A549 (cell line): ENCODE measurements at regions not wholly inside any gene's neighbourhood (a gene's known extent, or its start where the extent isn't known, plus 50 kb on each side); places are given as distances from the start of the nearest gene placed in this dataset.
"Not testable (repeated sequence)": the region's sequence is repeated elsewhere in the genome, so short reads cannot be mapped to it uniquely, and the experiment has no call there.

Experiments
- ATAC-seq, 2 experiments: fragments of 200-7000 bp in 1 of 2; fragments of >200 bp in 1 of 2; cut with Nextera tagmentation in 1 of 2; cut with Tn5 transposase in 1 of 2; 3 replicates each; pipeline versions ENCODE4 v1.8.0 to v1.9.1; 2018 to 2020; ENCODE audit warnings: mild to moderate bottlenecking in 1 of 2, moderate library complexity in 1 of 2
- CTCF ChIA-PET: fragments of 300-600 bp; sonication (Branson Sonifier 250); formaldehyde crosslinking; extraction: SDS; loops from one replicate; lab custom pipeline; 2021; ENCODE audit warnings: antibody characterized with exemption, inconsistent platforms; lab: Yijun Ruan, JAX
- POLR2A ChIA-PET: fragments of 350-600 bp; formaldehyde crosslinking; extraction: SDS; loops from one replicate; lab custom pipeline; 2021; ENCODE audit warnings: antibody characterized with exemption, inconsistent platforms; lab: Yijun Ruan, JAX
- DNase-seq, 2 experiments: peaks; one replicate each; pipeline versions ENCODE4 v3.0.0 to v3.0.0-alpha.2; 2011 to 2016; ENCODE audit warnings: low read depth in 1 of 2, low spot score in 1 of 2
- FAIRE-seq: peaks from 2 replicates; lab custom pipeline; 2011; peaks lifted over from hg19 to GRCh38; lab: Jason Lieb, UNC
- H3K27ac ChIP-seq, 2 experiments: fragments of >200 bp; sonication (Bioruptor Twin); formaldehyde crosslinking; 3 replicates each; pipeline ENCODE4 v1.5.1; 2016 to 2017
- H3K4me1 ChIP-seq: fragments of >200 bp; sonication (Bioruptor Twin); formaldehyde crosslinking; 3 replicates; pipeline ENCODE4 v1.6.1; 2016
- H3K4me2 ChIP-seq: fragments of >200 bp; sonication (Bioruptor Twin); formaldehyde crosslinking; 3 replicates; pipeline ENCODE4 v1.6.1; 2016
- H3K4me3 ChIP-seq: fragments of >200 bp; sonication (Bioruptor Twin); formaldehyde crosslinking; 3 replicates; pipeline ENCODE4 v1.5.1; 2016
- H3K9me3 ChIP-seq: fragments of >200 bp; sonication (Bioruptor Twin); formaldehyde crosslinking; 3 replicates; pipeline ENCODE4 v1.6.1; 2016
- BHLHE40 ChIP-seq: IDR thresholded peaks from 2 replicates; pipeline ENCODE4 v1.6.1; 2012; ENCODE audit warnings: low read depth, low read length, inconsistent platforms
- CBX8 ChIP-seq: fragments of 200-600 bp; sonication (generic); IDR thresholded peaks from 2 replicates; pipeline ENCODE4 v1.6.1; 2016
- CHD2 ChIP-seq: fragments of 150-350 bp; IDR thresholded peaks from 2 replicates; pipeline ENCODE4 v1.6.1; 2014; ENCODE audit warnings: low read length; ENCODE audit not compliant: partially characterized antibody
- ELK1 ChIP-seq: fragments of 150-350 bp; IDR thresholded peaks from 2 replicates; pipeline ENCODE4 v1.6.1; 2014; ENCODE audit warnings: low read depth, mild to moderate bottlenecking, low read length
- EP300 ChIP-seq, 2 experiments: fragments of >200 bp; sonication (Bioruptor Twin); formaldehyde crosslinking; IDR thresholded peaks; 2 replicates in 1 of 2; 3 replicates in 1 of 2; pipeline ENCODE4 v1.6.1; 2016 to 2017
- FOSL2 ChIP-seq, 2 experiments: fragments of 450-650 bp in 1 of 2; fragments of >200 bp in 1 of 2; sonication (Bioruptor Twin) in 1 of 2; formaldehyde crosslinking; IDR thresholded peaks; 2 replicates each; pipeline versions ENCODE4 v1.5.0 to v1.6.1; 2016 to 2020; ENCODE audit warnings: mild to moderate bottlenecking in 1 of 2, moderate library complexity in 1 of 2
- HEYL ChIP-seq: fragments of 250-450 bp; sonication (Bioruptor Pico); IDR thresholded peaks from 2 replicates; pipeline ENCODE4 v1.8.0; 2021; ENCODE audit warnings: mild to moderate bottlenecking, moderate library complexity
- HOXA7 ChIP-seq: fragments of 250-450 bp; sonication (Bioruptor Pico); IDR thresholded peaks from 2 replicates; pipeline ENCODE4 v1.5.0; 2020; ENCODE audit warnings: mild to moderate bottlenecking, moderate library complexity
- JUN ChIP-seq, 2 experiments: fragments of >200 bp; sonication (Bioruptor Twin); formaldehyde crosslinking; IDR thresholded peaks; 2 replicates in 1 of 2; 3 replicates in 1 of 2; pipeline ENCODE4 v1.6.1; 2016 to 2017
- JUNB ChIP-seq: fragments of >200 bp; sonication (Bioruptor Twin); formaldehyde crosslinking; IDR thresholded peaks from 2 replicates; pipeline ENCODE4 v1.6.1; 2016
- KDM5A ChIP-seq: fragments of 200-600 bp; sonication (generic); IDR thresholded peaks from 2 replicates; pipeline ENCODE4 v1.6.1; 2016; ENCODE audit warnings: antibody characterized with exemption, mild to moderate bottlenecking
- MAZ ChIP-seq: fragments of 150-350 bp; IDR thresholded peaks from 2 replicates; pipeline ENCODE4 v1.6.1; 2014; ENCODE audit warnings: antibody characterized with exemption, low read depth, low read length, borderline replicate concordance
- MYC ChIP-seq: IDR thresholded peaks from 2 replicates; pipeline ENCODE4 v1.6.1; 2012; ENCODE audit warnings: mild to moderate bottlenecking, inconsistent platforms, low read length, improper control_type of control experiment, borderline replicate concordance
- POLR2A ChIP-seq: IDR thresholded peaks from 2 replicates; pipeline ENCODE4 v1.6.1; 2012; ENCODE audit warnings: mild to moderate bottlenecking, low read length
- POLR2AphosphoS2 ChIP-seq: conservative IDR thresholded peaks from 2 replicates; pipeline ENCODE4 v1.6.1; 2012; ENCODE audit warnings: low read length, improper control_type of control experiment, inconsistent platforms
- RAD21 ChIP-seq, 2 experiments: fragments of >200 bp in 1 of 2; sonication (Bioruptor Twin) in 1 of 2; formaldehyde crosslinking in 1 of 2; IDR thresholded peaks in 1 of 2; conservative IDR thresholded peaks in 1 of 2; 2 replicates in 1 of 2; 3 replicates in 1 of 2; pipeline ENCODE4 v1.6.1; 2012 to 2018; ENCODE audit warnings: inconsistent platforms in 1 of 2
- RCOR1 ChIP-seq: fragments of 150-350 bp; IDR thresholded peaks from 2 replicates; pipeline ENCODE4 v1.6.1; 2014; ENCODE audit warnings: antibody characterized with exemption, low read length, low read depth
- REST ChIP-seq: fragments of 200-600 bp; sonication (generic); IDR thresholded peaks from 2 replicates; pipeline ENCODE4 v1.6.1; 2016; ENCODE audit warnings: antibody characterized with exemption, mild to moderate bottlenecking, moderate library complexity
- RNF2 ChIP-seq: fragments of 200-600 bp; sonication (generic); IDR thresholded peaks from 2 replicates; pipeline ENCODE4 v1.6.1; 2016; ENCODE audit warnings: low read depth, mild to moderate bottlenecking, antibody characterized with exemption, moderate library complexity, borderline replicate concordance
- SREBF2 ChIP-seq: fragments of 450-650 bp; IDR thresholded peaks from 2 replicates; pipeline ENCODE4 v1.6.1; 2014; ENCODE audit warnings: mild to moderate bottlenecking, moderate library complexity
- WGBS: methylation state at CpG from one replicate; pipeline ENCODE4 v1.1.6; 2017; ENCODE audit errors: missing lambda C conversion rate; 5-methylcytosine and 5-hydroxymethylcytosine counted together

GRCh38 chr11:112666253-112666652 lies 295.0 kb upstream of the NCAM1 start:
- no peak for DNase-seq
- no peak for TF ChIP-seq REST
- no peak for TF ChIP-seq ELK1
- TF ChIP-seq RNF2: no peak
- no peak for TF ChIP-seq FOSL2 (IDR thresholded peaks at IDR 0.05)
- no peak for TF ChIP-seq FOSL2 (CRISPR knock-in tag; IDR thresholded peaks at IDR 0.05)
- TF ChIP-seq, all 56 proteins: peak for 0
- Histone ChIP-seq H3K27ac (no peak overlapping the region), H3K4me1 (no peaks in the 10 kb centered on the region), H3K4me2 (no peak overlapping the region), H3K4me3 (no peak overlapping the region), H3K9me3 (no peaks in the 10 kb centered on the region)
- ChIA-PET POLR2A (no interaction called here), CTCF (no interaction called here)
- no CpG with 5 or more reads among the region's 1 CpG for whole genome bisulfite sequencing
- ATAC-seq: no peak
- no peak for FAIRE-seq

GRCh38 chr11:112670806-112671570 lies 290.2 kb upstream of the NCAM1 start:
- Histone ChIP-seq H3K4me3 (no peak overlapping the region), H3K4me2 (no peak overlapping the region), H3K9me3 (no peaks in the 10 kb centered on the region), H3K4me1 (no peaks in the 10 kb centered on the region), H3K27ac (no peak overlapping the region)
- 5% methylated on average over 3 of the region's 7 CpGs for WGBS
- no peak for DNase-seq
- ChIA-PET CTCF (no interaction called here), POLR2A (no interaction called here)
- no peak for ATAC-seq
- FAIRE-seq: no peak
- TF ChIP-seq JUNB: no peak
- no peak for TF ChIP-seq KDM5A
- TF ChIP-seq EP300 (IDR thresholded peaks at IDR 0.05): no peak
- TF ChIP-seq RAD21 (conservative IDR thresholded peaks at IDR 0.05 in 1 of 2, IDR thresholded peaks at IDR 0.05 in 1 of 2): no peak
- TF ChIP-seq BHLHE40: no peak
- no peak for TF ChIP-seq RCOR1
- no peak for TF ChIP-seq SREBF2
- TF ChIP-seq CBX8: no peak
- no peak for TF ChIP-seq JUN (IDR thresholded peaks at IDR 0.05)
- no peak for TF ChIP-seq MYC
- no peak for TF ChIP-seq HOXA7
- TF ChIP-seq POLR2A: no peak
- no peak for TF ChIP-seq POLR2AphosphoS2
- no peak for TF ChIP-seq MAZ
- no peak for TF ChIP-seq HEYL (CRISPR knock-in tag)
- TF ChIP-seq CHD2: no peak

GRCh38 chr11:112673401-112673800 lies 287.8 kb upstream of the NCAM1 start:
- H3K4me3 ChIP-seq, H3K27ac ChIP-seq, H3K4me2 ChIP-seq, H3K4me1 ChIP-seq, DNase-seq, H3K9me3 ChIP-seq, POLR2A ChIA-PET, ATAC-seq, FAIRE-seq: not testable (repeated sequence)
- CTCF ChIA-PET: interaction anchor here (0.7 to 1.4 kb wide), 2 partner anchors 69 to 85 kb away, joined by 3 to 4 read pairs; no protein-coding TSS in a partner anchor
- WGBS: 0% methylated on average over 2 of the region's 2 CpGs
